Activated naive CD8-positive, alpha-beta T cell treated with anti-CD3 and anti-CD28 coated beads, Interleukin-2, amount 50 U/mL, for 16 hours (primary cell): ENCODE measurements at regions not wholly inside any gene's neighbourhood (a gene's known extent, or its start where the extent isn't known, plus 50 kb on each side); places are given as distances from the start of the nearest gene placed in this dataset.
"Not testable (repeated sequence)": the region's sequence is repeated elsewhere in the genome, so short reads cannot be mapped to it uniquely, and the experiment has no call there.

Experiments used
- DNase-seq: peaks from one replicate; pipeline ENCODE4 v3.0.0-alpha.2; 2020; ENCODE audit warnings: low read depth, low spot score

DNA sequence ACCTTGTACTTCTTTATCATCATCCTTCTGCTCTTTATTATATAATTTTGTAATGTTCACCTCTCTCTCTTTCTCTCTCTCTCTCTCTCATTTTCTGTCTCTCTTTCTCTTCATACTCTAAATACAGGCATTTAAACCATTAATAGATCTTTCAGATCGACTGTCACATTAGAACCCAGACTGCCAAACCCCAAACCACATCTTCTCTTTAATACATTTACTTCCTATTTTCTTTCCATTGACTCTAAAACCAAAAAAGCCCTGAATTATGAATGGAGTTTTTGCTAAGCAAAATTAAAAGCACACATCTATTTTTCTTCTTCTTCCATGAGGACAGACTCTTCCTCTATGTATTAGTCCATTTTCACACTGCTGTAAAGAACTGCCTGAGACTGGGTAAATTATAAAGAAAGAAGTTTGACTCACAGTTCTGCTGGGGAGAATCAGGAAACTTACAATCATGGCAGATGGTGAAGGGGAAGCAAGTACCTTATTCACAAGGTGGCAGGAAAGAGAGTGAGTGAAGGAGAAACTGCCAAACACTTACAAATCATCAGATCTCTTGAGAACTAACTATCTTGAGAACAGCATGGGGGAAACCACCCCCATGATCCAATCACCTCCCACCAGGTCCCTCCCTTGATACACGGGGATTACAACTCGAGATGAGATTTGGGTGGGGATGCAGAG lies 272.7 kb upstream of the MGMT start:
- DNase-seq, result no peak

DNA sequence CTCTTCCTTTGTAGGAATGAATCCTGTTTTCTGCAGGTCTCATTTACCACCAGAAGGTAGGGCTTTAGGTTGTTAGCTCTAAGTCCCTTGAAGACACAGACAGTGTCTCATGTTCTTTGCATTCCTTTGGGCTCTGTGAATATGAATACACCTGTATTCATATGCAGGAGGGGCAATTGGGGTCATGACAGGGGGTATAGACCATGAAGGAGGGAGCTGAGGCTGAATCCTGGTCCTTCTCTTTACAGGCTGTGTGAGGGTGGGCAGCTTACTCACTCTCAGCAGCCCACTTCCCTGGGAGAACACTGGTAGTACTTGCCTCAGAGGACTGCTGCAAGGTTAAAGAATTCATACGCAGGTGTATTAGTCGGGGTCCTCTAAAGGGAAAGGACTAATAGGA lies 267.2 kb upstream of the MGMT start:
- DNase-seq, result no peak

DNA sequence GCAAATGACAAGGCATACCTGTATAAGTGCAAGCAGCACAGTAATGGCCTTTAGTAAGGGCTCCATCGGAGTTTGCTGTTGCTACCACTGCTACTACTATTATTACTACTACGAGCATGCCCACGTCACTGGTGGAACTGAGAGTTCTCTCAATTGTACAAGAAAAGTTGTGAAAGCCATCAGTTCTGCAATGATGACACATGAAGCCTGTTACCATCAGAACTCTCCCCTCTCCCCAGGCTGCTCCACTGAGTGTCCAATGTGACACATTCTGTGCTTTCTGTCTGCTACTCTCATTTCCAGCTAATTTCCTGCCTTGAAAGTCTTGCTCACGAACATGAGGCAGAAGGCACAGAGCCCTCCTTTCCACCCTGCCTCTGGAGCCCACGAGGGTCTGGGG lies 263.2 kb upstream of the MGMT start:
- DNase-seq, result no peak

DNA sequence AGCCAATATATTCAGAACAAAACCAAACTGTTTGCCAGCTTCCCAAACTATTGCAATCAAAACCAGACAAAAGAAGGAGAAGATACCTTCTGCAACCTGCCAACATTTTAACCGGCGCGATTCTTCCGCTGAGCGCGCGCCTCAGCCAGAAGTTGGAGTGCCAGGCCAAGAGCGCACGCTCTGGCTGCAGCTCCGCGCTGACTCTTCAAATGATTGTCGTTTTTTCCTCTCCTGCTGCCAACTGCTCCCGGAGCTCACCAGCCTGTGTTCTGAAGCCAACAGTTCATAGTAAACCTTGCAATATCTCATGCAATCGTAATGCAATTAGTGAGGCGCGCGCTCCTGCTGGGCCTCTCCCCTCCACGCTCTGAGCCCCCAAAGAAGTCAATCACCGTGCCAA lies 259.7 kb upstream of the MGMT start:
- DNase-seq, result no peak

DNA sequence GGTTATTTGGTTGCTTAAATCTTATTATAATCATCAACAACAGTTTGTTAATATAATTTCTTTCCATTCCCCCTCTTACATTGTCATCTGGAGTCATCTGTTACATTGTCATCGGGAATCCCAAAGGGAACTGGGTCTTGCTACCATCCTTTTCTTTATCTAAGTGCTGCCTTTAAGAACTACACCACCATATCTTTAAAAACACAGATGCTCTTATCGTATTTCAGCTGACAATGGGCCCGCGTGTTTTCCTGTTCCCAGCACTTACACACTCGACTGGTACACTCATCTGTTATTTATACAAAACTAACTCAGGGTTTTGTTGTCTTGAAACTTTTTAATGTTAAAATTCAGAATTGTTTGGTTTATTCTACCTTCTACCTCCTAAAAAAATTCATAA lies 256.2 kb upstream of the MGMT start:
- no peak for DNase-seq

DNA sequence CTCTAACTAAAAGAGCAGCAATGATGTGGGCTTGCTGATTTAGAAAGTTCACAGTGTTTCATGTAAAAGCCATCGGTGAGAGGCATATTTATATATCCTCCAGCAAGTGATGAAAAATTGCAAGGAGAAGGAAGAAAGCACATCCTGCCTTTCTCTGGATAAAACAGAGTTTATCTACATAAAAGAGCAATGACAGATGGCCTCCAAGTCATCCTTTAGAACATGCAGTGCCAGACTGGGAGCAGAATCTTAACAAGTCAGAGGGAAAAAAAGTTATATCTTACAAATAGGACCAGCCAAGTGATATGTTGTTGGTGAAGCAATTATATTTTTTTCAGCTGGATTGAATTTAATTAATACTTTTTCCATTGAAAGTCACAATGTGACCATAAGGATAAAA lies 253.8 kb upstream of the MGMT start:
- no peak for DNase-seq

DNA sequence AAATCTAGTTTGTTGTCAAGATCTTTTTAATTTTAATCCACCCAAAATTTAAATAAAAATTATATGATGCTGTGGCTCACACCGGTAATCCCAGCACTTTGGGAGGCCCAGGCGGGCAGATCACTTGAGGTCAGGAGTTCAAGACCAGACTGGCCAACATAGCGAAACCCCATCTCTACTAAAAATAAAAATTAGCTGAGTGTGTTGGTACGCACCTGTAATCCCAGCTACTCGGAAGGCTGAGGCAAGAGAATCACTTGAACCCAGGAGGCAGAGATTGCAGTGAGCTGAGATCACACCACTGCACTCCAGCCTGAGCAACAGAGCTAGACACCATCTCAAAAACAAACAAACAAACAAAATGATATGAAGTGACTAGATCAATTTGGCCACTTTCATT lies 253.0 kb upstream of the MGMT start:
- not testable (repeated sequence) for DNase-seq

DNA sequence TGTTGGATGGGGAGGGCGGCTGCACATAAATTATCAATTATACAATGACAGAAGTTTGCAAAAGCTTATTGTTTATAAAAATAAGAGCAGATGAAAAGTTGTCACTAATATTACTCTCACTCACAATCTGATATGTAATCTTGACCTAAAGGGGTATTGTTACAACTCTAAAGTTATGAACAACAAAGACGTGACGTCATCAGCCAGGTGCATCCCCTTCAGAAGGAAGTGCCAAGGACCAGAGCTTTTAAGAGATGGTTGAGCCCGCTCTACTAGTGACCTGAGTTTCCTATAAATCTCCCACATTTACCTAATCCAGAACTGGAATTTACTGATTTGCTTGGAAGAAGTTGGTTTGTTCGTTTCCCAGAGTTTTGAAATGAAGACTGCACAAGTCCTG lies 247.7 kb upstream of the MGMT start:
- DNase-seq, result no peak

DNA sequence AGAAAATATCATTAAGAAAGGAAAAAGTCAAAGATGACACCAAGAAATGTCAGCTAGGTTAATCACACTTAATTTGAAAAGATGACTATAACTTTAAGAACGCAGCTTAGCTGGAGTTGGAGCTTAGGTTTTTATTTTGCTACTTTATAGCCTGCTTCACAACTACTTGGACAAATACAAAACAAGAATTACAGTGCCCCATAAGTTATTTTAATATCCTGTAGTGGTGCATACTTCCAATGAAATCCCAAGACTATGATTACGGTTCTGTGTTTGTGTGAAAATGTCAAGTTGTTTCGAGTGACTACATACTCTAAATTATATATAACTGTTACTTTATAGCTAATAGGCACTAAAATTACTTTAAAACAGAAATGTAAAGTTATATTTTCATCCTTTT lies 244.6 kb upstream of the MGMT start:
- no peak for DNase-seq

DNA sequence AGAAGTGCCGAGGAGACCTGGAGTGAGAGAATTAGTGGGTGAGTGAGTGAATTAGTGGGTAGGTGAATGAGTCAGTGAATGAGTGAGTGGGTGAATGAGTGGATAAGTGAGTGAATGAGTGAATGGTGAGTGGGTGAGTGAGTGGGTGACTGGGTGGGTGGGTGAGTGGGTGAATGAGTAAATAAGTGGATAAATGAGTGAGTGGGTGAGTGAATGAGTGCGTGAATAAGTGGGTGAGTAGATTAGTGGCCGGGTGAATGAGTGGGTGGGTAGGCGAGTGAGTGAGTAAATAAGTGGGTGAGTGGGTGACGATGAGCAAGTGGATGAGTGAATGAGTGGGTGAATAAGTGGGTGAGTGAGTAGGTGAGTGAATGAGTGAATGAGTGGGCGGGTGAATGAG lies 243.7 kb upstream of the MGMT start:
- DNase-seq, result no peak

DNA sequence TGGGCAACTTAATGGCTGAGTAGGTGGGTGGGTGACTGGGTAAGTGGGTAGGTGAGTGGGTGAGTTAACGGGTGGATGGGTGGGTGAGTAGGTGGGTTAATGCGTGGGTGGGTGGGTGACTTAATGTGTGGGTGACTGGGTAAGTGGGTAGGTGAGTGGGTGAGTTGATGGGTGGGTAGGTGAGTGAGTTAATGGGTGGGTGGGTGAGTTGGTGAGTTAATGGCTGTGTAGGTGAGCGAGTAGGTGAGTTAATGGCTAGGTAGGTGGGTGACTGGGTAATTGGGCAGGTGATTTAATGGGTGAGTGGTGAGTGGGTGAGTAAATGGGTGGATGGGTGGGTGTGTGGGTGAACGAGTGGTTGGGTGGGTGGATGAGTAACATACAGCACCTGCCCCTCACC lies 243.0 kb upstream of the MGMT start:
- DNase-seq, result no peak

DNA sequence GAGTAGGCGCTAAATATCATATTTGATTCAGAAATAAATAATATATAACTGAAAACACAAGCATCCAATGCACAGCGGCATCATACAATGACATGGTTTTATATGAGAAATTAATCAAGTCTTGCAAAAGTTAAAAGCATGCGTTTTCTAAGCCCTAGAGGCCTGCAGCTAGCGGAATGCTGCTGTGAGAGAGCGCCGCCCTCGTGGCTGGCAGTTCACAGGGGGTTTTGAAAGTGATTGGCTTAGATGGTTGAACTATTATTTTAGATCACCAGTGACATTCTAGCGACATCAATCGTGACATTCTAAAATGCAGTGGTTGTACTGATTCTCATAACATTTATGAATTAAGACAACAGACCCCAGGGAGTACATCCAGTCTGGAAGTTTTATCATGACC lies 235.2 kb upstream of the MGMT start:
- no peak for DNase-seq

DNA sequence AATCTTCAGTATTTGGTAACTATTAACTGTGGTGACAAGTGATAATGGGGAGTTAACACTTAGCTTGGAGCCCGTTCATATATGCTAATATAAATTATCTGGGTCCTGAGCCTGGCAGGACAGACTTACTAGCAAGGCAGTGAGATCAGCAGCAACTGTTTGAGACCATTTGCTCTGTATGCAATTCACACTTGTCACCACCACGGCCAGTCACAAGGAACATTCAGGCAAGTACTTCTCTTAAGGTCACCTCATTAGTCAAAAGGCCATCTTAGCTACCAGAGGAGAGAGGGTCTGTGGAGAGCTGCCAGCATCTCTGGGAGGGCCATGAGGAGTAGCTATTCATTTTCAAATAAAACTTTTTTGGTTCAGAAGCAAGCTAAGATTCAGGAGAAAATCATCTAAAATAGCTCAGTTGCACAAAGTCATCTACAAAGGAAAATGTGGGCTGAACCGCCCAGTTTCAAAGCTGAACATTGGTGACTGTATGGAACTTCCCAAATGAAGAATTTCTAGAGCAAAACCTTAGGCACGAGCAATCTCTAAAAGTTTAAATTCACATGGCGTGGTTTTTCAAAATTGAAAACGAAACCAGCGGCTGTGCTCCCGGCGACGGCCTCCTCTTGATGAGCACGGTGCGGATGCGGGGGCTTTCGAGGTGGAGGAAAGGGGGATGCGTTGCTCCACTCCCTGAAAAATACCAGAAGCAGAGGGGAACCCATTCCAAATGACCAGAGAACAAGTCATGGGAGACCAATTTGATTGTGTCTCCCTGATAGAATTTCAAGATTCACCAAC lies 233.5 kb upstream of the MGMT start:
- no peak for DNase-seq

DNA sequence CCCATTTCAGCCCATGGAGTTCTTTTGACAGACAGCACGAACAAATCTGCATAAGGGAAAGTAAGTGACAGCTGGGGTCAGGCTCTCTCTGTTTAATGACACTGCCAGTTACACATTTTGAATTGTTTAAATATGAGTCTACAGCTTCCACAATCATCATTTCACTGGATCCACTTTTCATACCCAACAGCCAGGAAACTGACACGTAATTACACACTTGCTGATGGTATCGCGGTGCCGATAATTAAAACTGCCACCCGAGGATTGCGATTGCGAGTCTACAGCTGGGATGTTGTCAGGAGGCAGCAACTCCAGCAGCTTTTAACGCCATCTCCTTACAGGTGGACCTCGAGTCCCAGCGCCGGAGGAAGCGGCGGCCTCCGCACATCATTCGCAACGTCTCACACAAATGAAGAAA lies 230.8 kb upstream of the MGMT start:
- no peak for DNase-seq

DNA sequence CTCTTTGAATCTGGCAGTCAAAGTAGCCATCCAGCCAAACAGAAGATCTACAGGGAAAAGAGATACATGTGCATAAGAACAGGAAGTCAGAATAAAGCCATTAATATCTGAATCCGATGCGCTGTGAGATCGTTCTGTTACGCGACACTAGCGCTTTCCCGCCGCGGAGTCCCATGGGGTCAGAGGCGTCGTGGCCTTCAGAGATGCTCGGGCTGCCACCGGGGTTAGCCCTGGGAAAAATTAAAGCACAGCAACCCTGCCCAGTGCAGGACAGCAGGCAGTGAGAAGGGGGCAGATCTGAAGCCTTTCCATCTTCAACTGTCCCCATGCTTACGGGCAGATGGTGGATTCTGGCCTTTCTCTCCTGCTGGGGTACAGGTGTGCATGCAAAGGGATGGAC lies 225.6 kb upstream of the MGMT start:
- DNase-seq, result no peak

DNA sequence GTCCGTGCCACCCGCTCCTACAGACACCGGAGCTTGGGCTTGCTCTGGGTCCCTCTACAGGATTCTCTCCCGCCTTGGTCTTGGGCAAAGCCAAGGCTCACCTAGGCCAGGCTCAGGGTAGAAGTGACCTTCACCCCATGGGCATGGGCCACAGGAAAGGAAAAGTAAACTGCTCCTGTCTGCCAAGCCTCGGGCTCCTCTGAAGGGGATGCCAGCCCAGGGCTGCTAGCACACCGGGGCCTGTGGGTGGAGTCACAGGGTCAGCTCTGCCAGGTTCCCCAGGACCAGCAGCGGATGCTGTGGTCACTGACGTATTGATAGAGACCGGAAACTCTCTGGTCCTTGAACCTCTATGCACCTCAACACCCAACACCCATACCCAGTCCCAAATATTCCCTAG lies 222.7 kb upstream of the MGMT start:
- no peak for DNase-seq

DNA sequence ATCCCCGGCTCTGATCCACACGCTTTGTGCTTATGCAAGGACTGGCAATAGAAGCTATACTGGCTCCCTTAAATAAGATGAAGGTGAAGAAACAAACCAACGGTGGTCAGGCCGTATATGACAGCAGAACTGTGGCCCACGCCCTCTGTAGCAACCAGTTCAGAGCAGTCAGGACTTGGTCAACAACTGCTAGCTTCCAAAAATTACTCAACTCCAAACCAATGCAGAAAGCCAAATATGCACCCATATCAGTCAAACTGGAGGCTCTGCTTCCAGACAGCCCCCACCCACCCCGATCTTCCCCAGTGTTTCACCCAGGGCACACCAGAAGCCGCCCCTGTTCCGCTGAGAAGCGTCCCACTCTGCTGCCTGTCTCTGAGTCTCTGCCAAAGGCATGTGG lies 222.3 kb upstream of the MGMT start:
- no peak for DNase-seq

DNA sequence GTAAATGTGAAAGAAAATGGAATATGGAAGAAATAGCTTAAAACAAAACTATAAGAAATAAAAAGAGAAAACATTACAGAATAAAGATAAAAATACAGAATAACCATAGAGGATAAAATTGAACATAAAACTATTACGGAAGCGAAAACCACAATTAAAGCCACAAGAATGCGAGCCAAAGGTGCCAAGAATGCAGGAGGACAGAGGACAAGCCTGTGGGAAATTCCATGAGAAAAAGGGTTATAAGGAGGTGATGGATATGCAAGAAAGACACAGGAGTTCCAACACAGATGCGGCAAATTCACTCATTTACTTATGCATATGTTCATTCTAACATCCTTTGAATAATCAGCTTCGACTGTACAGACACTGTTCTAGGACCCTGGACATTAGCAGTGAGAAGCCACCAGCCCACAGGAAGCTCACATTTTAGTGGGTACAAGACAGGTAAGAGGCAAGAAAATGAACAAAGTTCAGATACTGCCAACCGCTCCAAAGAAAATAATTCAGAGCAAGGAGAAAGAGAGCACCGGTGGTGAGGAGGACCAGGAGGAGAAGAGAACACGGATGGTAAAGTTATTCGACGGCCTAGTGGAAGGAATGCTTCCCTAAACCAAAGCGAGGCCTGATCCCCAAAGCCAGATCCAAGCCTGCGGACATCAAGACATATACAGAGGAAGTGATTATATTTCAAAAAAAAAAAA lies 213.7 kb upstream of the MGMT start:
- no peak for DNase-seq

DNA sequence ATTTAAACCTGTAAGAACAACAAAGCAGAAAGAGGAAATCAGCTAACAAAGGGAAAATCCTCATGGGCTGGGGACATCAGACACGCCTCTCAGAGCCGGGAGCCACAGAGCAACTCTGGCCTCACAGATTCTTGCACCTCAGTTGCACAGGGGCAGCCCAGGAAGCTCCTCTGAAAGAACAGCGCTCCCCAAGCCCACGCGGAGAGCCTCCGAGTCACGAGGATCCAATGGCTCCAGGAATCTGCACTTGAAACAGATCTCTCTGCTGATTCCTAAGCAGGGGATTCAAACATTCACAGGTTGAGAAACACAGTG lies 213.2 kb upstream of the MGMT start:
- DNase-seq, result no peak

DNA sequence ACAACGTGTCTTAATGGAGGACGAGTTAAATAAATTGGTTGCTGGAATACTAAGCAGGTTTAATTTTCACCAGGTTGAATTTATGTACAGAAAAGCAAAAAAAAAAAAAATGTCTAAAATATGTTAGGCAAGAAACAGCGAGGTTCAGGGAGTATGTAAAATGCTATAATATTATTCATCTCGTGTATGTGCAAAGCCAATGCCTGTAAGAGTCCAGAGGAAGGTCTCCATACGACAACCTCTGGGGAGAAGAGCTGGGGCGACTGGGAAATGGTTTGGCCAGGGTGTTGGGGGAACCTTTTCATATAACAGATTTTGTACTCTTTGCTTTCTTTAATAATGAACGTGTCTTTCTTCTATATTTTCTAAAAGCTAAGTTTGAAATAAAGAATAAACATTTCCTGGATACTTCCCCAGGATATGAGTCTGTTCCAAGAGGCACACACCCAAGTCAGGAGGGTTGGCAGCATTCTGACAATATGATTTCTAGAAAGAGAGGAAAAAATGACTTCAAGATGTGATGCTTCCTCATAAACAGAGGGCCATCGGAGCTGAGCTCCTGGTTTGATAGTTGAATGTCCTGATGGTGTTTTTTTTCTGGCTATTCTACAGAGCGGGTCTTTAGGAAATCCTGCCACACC lies 208.6 kb upstream of the MGMT start:
- DNase-seq, result no peak

DNA sequence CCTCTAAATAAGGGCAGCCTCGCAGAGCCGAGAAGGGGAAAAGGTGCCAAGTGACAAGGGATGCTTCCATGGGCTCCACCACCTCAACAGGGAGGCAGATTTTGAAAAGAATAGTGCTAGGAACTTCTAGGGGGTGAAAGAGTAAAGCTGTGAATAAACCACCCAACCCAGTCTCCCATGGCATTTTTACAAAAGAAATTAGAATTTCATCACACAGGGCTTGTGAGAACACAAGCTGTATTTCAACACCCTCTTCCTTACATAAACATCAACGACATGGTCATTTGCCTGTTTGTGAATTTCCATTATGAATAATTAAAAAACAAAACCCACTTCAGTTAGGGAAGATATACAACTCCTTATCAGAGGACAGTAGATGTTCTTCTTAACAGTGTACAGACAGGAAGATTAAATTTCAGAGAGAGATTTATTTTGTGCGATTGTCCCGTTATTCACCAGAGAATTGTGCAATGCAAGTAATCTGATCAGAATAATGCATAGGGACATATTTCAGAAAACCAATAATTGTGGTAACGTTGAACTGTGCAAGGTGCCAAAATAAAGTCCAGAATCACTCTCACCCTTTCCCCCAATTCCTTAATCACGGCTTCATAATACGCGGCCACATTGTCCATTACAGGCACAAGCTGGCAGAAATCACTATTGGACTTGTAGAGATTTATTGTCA lies 207.8 kb upstream of the MGMT start:
- DNase-seq, result no peak

DNA sequence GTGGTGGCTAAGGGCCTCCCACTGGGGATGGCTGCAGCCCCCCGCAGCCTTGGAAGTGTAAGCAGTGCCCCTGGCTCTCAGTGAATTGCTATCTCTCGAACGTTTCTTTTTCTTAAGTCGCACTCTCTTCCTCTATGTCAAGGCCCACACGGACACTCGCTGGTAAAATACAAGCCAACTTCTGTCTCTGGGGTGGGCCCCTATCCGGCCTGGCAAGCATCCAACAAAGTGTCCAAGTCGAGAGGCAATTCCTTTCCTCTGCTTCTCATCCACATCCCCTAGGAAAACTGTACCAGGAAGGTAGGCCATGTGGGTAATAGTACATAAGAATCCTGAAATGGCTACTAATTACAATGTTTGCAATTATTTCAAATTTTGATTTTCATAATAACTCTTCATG lies 194.9 kb upstream of the MGMT start:
- DNase-seq, result no peak
